DND-41 (cell line): ENCODE measurements at regions not wholly inside any gene's neighbourhood (a gene's known extent, or its start where the extent isn't known, plus 50 kb on each side); places are given as distances from the start of the nearest gene placed in this dataset.

Experiments used
- EZH2 ChIP-seq: IDR thresholded peaks from 3 replicates; pipeline ENCODE4 v1.6.1; 2012; ENCODE audit warnings: borderline replicate concordance, low read depth, mild to moderate bottlenecking, moderate library complexity, low read length, inconsistent platforms; ENCODE audit not compliant: severe bottlenecking
- TF ChIP-seq, protein P1 (sequence below): IDR thresholded peaks from 2 replicates; pipeline ENCODE4 v1.5.1; 2012; ENCODE audit warnings: borderline replicate concordance, low read length, moderate library complexity, mild to moderate bottlenecking; ENCODE audit not compliant: poor library complexity, severe bottlenecking; ENCODE audit errors: extremely low read depth

DNA sequence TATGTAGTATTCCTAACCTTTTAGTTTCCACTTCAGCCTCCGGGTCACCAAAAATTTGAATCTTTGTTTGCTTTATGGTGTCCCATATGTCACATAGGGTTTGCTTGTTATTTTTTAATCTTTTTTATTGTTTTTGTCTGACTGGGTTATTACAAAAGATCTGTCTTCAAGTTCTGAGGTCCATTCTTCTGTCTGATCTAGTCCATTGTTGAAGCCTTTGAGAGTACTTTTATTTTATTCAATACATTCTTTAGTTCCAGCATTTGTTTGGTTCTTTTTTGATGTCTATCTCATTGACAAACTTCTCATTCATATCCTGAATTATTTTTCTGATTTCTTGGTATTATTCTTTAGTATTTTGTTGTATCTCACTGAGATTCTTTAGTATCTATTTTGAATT is 99.8 kb downstream of the GPR65 start:
- TF ChIP-seq, protein P1, sequence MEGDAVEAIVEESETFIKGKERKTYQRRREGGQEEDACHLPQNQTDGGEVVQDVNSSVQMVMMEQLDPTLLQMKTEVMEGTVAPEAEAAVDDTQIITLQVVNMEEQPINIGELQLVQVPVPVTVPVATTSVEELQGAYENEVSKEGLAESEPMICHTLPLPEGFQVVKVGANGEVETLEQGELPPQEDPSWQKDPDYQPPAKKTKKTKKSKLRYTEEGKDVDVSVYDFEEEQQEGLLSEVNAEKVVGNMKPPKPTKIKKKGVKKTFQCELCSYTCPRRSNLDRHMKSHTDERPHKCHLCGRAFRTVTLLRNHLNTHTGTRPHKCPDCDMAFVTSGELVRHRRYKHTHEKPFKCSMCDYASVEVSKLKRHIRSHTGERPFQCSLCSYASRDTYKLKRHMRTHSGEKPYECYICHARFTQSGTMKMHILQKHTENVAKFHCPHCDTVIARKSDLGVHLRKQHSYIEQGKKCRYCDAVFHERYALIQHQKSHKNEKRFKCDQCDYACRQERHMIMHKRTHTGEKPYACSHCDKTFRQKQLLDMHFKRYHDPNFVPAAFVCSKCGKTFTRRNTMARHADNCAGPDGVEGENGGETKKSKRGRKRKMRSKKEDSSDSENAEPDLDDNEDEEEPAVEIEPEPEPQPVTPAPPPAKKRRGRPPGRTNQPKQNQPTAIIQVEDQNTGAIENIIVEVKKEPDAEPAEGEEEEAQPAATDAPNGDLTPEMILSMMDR, result no peak
- TF ChIP-seq EZH2, result no peak
